ENCODE measurements at regions not wholly inside any gene's neighbourhood (a gene's known extent, or its start where the extent isn't known, plus 50 kb on each side); places are given as distances from the start of the nearest gene placed in this dataset.

DNA sequence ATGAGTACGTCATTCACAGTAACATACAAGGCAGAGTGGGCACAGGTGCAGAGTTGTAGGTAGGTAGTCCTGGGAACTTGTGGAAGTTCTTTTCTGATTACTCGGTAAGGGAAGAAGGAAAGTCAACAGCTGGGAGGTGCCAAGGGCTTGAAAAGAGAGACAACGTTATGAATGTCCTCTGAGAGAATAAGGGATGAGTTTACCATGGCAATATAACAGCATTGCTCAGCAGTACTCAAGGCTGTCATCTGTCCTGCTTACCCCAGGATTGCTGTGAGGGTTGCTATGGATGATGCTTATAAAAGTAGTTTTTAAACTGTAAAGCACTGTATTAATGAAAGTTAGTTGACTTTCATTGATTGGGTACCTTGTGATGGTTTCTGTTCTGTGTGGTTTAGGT, 369.1 kb upstream of the SGCD start:
- no peaks in the 10 kb centered on the region for H3K9me3 ChIP-seq (ENCODE audit: control insufficient read depth in 4 of 4, low read length in 3 of 4)
- H3K4me3 ChIP-seq (ENCODE audit: low read depth in 1 of 3, low read length in 3 of 3) = no peak overlapping the region
- no peak for DNase-seq (ENCODE audit: low spot score)
- 87% methylated on average over 3 of the region's 3 CpGs for WGBS
- no peaks in the 10 kb centered on the region for H3K27me3 ChIP-seq (ENCODE audit: control insufficient read depth in 4 of 4, insufficient read depth in 4 of 4, low read length in 3 of 4)
- no peaks in the 10 kb centered on the region for H3K36me3 ChIP-seq (ENCODE audit: control insufficient read depth in 4 of 4, insufficient read depth in 3 of 4, low read depth in 1 of 4, low read length in 3 of 4)
- no peaks in the 10 kb centered on the region for H3K4me1 ChIP-seq (ENCODE audit: control insufficient read depth in 4 of 4, insufficient read depth in 4 of 4, low read length in 3 of 4)
- TF ChIP-seq, protein P1, sequence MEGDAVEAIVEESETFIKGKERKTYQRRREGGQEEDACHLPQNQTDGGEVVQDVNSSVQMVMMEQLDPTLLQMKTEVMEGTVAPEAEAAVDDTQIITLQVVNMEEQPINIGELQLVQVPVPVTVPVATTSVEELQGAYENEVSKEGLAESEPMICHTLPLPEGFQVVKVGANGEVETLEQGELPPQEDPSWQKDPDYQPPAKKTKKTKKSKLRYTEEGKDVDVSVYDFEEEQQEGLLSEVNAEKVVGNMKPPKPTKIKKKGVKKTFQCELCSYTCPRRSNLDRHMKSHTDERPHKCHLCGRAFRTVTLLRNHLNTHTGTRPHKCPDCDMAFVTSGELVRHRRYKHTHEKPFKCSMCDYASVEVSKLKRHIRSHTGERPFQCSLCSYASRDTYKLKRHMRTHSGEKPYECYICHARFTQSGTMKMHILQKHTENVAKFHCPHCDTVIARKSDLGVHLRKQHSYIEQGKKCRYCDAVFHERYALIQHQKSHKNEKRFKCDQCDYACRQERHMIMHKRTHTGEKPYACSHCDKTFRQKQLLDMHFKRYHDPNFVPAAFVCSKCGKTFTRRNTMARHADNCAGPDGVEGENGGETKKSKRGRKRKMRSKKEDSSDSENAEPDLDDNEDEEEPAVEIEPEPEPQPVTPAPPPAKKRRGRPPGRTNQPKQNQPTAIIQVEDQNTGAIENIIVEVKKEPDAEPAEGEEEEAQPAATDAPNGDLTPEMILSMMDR (IDR thresholded peaks at IDR 0.05; ENCODE audit: low read depth, low read length, missing input control) = no peak
- TF ChIP-seq NR2F2 (IDR thresholded peaks at IDR 0.05) (no peak), TAF1 (conservative IDR thresholded peaks at IDR 0.05) (no peak), YY1 (IDR thresholded peaks at IDR 0.05) (no peak), RXRA (IDR thresholded peaks at IDR 0.05) (no peak), FOXA2 (IDR thresholded peaks at IDR 0.05) (no peak), EGR1 (IDR thresholded peaks at IDR 0.05; ENCODE audit: low read depth in 2 of 2) (no peak), GABPA (IDR thresholded peaks at IDR 0.05 in 1 of 2, conservative IDR thresholded peaks at IDR 0.05 in 1 of 2) (no peak)
- TF ChIP-seq, protein P2, sequence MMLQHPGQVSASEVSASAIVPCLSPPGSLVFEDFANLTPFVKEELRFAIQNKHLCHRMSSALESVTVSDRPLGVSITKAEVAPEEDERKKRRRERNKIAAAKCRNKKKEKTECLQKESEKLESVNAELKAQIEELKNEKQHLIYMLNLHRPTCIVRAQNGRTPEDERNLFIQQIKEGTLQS (IDR thresholded peaks at IDR 0.05) = no peak
- no peak overlapping the region for H3K9ac ChIP-seq (ENCODE audit: low read depth in 1 of 2, low read length in 2 of 2)
- no peak overlapping the region for H3K27ac ChIP-seq (ENCODE audit: low read depth in 1 of 2, low read length in 2 of 2)

DNA sequence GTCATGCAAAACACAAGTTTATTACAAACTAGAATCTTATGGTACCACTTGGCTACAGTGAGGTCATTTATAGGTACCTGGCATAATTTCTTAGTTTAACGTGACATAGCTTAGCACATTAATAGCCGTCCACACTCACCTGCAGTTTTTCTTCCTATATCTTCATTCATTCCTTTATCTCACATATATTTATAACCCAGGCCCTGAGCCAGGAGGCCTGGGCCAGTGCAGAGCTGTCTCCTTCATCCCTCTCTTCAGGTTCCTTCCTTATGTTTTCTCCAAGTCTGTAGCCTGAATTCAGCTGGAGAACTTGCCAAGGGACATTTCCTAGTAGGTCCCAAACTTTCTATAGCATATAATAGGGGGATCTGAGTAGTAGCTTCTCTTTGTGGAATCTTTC, 367.9 kb upstream of the SGCD start:
- Histone ChIP-seq H3K27me3 (ENCODE audit: control insufficient read depth in 4 of 4, insufficient read depth in 4 of 4, low read length in 3 of 4) (no peaks in the 10 kb centered on the region), H3K27ac (ENCODE audit: low read depth in 1 of 2, low read length in 2 of 2) (no peak overlapping the region), H3K36me3 (ENCODE audit: control insufficient read depth in 4 of 4, insufficient read depth in 3 of 4, low read depth in 1 of 4, low read length in 3 of 4) (no peaks in the 10 kb centered on the region), H3K9ac (ENCODE audit: low read depth in 1 of 2, low read length in 2 of 2) (no peak overlapping the region), H3K9me3 (ENCODE audit: control insufficient read depth in 4 of 4, low read length in 3 of 4) (no peaks in the 10 kb centered on the region), H3K4me3 (ENCODE audit: low read depth in 1 of 3, low read length in 3 of 3) (no peak overlapping the region), H3K4me1 (ENCODE audit: control insufficient read depth in 4 of 4, insufficient read depth in 4 of 4, low read length in 3 of 4) (no peaks in the 10 kb centered on the region)
- no peak for TF ChIP-seq SP1 (IDR thresholded peaks at IDR 0.05)
- TF ChIP-seq HNF4G (IDR thresholded peaks at IDR 0.05) = no peak
- TF ChIP-seq, protein P3, sequence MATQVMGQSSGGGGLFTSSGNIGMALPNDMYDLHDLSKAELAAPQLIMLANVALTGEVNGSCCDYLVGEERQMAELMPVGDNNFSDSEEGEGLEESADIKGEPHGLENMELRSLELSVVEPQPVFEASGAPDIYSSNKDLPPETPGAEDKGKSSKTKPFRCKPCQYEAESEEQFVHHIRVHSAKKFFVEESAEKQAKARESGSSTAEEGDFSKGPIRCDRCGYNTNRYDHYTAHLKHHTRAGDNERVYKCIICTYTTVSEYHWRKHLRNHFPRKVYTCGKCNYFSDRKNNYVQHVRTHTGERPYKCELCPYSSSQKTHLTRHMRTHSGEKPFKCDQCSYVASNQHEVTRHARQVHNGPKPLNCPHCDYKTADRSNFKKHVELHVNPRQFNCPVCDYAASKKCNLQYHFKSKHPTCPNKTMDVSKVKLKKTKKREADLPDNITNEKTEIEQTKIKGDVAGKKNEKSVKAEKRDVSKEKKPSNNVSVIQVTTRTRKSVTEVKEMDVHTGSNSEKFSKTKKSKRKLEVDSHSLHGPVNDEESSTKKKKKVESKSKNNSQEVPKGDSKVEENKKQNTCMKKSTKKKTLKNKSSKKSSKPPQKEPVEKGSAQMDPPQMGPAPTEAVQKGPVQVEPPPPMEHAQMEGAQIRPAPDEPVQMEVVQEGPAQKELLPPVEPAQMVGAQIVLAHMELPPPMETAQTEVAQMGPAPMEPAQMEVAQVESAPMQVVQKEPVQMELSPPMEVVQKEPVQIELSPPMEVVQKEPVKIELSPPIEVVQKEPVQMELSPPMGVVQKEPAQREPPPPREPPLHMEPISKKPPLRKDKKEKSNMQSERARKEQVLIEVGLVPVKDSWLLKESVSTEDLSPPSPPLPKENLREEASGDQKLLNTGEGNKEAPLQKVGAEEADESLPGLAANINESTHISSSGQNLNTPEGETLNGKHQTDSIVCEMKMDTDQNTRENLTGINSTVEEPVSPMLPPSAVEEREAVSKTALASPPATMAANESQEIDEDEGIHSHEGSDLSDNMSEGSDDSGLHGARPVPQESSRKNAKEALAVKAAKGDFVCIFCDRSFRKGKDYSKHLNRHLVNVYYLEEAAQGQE (IDR thresholded peaks at IDR 0.05) = no peak
- TF ChIP-seq TAF1 (conservative IDR thresholded peaks at IDR 0.05) = no peak
- TF ChIP-seq RAD21 (IDR thresholded peaks at IDR 0.05) = no peak
- DNase-seq (ENCODE audit: low spot score) = no peak
- 76% methylated on average over 2 of the region's 2 CpGs for WGBS

DNA sequence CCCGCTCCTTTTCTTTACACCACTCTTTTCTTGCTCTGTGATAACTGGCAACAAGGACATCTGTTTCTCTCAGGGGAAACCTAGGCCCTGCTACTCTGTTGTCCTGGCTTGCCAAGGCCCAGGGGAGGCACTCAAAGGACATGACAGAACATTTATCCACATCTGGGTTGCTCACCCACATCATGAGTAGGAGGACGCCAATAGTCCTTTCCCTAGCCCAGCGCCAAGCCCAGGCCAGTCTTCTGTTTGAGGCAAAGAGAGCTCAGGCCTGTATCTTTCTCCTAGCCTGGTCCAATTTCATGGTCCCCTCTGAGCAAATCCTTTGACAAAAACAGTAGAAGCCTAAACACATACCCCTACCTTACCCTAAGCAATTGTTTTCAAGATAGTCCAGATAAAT, 366.8 kb upstream of the SGCD start:
- Histone ChIP-seq H3K27ac (ENCODE audit: low read depth in 1 of 2, low read length in 2 of 2) (no peak overlapping the region), H3K27me3 (ENCODE audit: control insufficient read depth in 4 of 4, insufficient read depth in 4 of 4, low read length in 3 of 4) (no peaks in the 10 kb centered on the region), H3K36me3 (ENCODE audit: control insufficient read depth in 4 of 4, insufficient read depth in 3 of 4, low read depth in 1 of 4, low read length in 3 of 4) (no peaks in the 10 kb centered on the region), H3K9me3 (ENCODE audit: control insufficient read depth in 4 of 4, low read length in 3 of 4) (no peaks in the 10 kb centered on the region), H3K4me3 (ENCODE audit: low read depth in 1 of 3, low read length in 3 of 3) (no peak overlapping the region), H3K9ac (ENCODE audit: low read depth in 1 of 2, low read length in 2 of 2) (no peak overlapping the region), H3K4me1 (ENCODE audit: control insufficient read depth in 4 of 4, insufficient read depth in 4 of 4, low read length in 3 of 4) (no peaks in the 10 kb centered on the region)
- WGBS = 89% methylated on average over 3 of the region's 3 CpGs
- no peak for DNase-seq (ENCODE audit: low spot score)
- no peak for TF ChIP-seq JUND (IDR thresholded peaks at IDR 0.05)
- no peak for TF ChIP-seq NR2F2 (IDR thresholded peaks at IDR 0.05)
- TF ChIP-seq, protein P3 (IDR thresholded peaks at IDR 0.05) = no peak
- TF ChIP-seq RAD21 (IDR thresholded peaks at IDR 0.05) = no peak
- TF ChIP-seq, protein P2 (IDR thresholded peaks at IDR 0.05) = no peak
- TF ChIP-seq, protein P4, sequence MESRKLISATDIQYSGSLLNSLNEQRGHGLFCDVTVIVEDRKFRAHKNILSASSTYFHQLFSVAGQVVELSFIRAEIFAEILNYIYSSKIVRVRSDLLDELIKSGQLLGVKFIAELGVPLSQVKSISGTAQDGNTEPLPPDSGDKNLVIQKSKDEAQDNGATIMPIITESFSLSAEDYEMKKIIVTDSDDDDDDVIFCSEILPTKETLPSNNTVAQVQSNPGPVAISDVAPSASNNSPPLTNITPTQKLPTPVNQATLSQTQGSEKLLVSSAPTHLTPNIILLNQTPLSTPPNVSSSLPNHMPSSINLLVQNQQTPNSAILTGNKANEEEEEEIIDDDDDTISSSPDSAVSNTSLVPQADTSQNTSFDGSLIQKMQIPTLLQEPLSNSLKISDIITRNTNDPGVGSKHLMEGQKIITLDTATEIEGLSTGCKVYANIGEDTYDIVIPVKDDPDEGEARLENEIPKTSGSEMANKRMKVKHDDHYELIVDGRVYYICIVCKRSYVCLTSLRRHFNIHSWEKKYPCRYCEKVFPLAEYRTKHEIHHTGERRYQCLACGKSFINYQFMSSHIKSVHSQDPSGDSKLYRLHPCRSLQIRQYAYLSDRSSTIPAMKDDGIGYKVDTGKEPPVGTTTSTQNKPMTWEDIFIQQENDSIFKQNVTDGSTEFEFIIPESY (IDR thresholded peaks at IDR 0.05) = no peak
- TF ChIP-seq, protein P5, sequence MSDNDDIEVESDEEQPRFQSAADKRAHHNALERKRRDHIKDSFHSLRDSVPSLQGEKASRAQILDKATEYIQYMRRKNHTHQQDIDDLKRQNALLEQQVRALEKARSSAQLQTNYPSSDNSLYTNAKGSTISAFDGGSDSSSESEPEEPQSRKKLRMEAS (IDR thresholded peaks at IDR 0.05) = no peak
- no peak for TF ChIP-seq RXRA (IDR thresholded peaks at IDR 0.05)
- TF ChIP-seq HNF4A (conservative IDR thresholded peaks at IDR 0.05) = no peak

Measured in liver (tissue), 8 donors.